Hypothalamus (tissue), 51 donors: ENCODE measurements at regions not wholly inside any gene's neighbourhood (a gene's known extent, or its start where the extent isn't known, plus 50 kb on each side); places are given as distances from the start of the nearest gene placed in this dataset.
"Not testable (repeated sequence)": the region's sequence is repeated elsewhere in the genome, so short reads cannot be mapped to it uniquely, and the experiment has no call there.

Experiments used
- DNase-seq, 51 donors: peaks; one replicate each; lab custom pipeline; 2025; lab: John Stamatoyannopoulos, UW

DNA sequence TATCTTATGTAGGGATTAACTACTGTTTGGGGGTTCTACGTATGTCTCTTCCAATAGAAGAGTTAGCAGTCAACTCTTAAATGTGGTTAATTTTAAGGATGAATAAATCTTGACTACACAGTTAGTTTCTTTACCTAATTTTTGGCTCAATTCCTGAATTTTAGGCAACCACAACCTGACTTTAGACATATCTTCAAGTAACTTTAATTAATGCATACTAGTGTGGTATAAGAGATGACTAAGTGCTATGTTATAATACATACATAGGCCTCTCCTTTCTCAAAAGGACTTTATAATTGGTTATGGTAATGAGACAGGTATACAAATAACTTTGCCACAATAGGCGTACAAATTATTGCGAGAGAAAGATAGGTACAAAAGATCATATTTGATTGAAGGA is 312.0 kb downstream of the IRS1 start:
- DNase-seq: no peak

DNA sequence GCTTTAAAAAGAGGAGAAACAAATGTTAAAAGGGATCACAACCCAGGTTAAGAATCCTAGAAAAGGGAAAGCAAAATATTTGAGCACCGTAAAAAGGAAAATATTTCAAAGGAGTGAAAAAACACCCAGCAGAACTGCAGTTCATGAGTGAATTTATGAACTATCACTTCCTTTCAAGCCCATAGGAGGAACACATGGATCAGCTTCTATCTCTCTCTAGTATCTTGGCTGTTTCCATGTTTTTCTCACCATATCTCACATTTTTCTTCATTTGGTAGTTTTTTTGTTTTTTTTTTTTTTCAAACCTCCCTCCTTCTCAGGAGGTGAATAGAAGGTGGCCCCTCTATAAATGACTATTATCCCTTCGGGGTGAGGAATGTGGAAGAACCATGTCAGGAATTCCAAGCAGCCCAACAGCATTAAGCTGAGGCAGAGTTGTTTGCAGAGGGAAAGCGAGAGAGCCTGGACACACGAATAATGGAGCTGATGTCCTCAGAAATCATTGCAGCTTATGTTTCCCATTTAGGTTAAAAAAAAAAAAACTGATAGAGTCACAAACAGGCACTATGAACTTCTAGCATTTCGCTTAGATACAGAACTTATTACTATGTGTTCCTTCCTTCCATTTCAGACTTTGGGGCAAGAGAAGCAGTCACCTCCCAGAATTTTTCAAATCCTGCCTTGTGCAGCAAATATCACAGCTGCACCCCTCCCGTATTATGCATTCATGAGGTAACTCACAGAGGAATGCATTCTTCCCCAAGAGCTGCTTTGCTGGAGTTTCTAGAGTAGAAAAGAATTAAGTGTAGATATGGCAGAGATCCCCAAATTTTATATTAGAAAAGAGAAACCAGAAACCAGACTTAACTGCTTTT is 315.6 kb downstream of the IRS1 start:
- DNase-seq: no peak

DNA sequence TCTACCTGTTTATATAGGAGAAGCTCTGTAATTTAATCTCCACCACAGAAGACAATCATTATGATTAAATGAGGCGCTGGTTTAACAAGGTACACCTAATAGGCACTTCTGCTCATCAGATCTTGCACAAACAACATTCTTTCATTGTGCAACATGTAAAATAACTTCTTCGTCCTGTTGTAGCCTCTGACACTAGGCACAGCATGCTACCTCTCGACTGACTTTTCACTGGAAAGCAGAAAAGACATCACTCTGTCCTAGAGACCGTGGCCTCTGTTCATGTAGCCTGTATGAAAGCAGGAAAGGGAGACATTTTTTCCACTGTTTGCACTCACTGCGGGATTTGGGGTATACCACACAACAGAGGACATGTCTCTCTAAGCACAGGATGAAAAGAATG is 316.5 kb downstream of the IRS1 start:
- no peak for DNase-seq

DNA sequence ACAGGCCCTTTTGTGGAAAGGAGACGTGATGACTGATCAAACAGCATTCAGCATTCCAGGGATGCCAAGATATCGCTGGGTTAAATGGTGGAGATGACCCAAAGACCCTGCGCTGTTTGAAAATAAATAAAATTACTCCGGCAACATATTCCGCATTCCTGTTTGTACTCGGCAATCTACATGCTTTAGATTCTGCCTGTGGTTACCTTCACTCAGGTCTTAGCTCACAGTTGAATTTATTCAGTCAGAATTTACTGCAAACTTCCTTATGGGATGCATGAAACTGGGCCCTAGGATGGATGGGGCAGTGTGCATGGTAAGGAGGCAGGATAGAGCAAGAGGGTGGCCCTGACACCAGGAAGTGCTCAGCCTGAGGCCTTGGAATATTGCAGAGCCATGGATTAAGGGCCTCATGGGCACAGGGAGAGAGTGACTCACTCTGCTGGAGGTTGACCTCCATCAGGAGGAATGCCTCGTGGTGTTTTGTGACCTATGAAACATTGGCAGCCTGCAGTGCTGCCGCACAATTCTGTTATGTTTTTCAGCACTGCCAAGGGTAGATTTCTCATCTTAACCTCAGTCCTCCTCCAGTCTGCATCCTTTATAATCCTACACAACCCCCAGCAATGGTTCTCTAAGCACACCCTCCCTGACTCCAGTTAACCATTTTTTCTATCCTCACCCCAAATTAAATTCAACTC is 321.4 kb downstream of the IRS1 start:
- peak in 5 of 51 donors; percentile 1 to 18 (median 7) for DNase-seq

DNA sequence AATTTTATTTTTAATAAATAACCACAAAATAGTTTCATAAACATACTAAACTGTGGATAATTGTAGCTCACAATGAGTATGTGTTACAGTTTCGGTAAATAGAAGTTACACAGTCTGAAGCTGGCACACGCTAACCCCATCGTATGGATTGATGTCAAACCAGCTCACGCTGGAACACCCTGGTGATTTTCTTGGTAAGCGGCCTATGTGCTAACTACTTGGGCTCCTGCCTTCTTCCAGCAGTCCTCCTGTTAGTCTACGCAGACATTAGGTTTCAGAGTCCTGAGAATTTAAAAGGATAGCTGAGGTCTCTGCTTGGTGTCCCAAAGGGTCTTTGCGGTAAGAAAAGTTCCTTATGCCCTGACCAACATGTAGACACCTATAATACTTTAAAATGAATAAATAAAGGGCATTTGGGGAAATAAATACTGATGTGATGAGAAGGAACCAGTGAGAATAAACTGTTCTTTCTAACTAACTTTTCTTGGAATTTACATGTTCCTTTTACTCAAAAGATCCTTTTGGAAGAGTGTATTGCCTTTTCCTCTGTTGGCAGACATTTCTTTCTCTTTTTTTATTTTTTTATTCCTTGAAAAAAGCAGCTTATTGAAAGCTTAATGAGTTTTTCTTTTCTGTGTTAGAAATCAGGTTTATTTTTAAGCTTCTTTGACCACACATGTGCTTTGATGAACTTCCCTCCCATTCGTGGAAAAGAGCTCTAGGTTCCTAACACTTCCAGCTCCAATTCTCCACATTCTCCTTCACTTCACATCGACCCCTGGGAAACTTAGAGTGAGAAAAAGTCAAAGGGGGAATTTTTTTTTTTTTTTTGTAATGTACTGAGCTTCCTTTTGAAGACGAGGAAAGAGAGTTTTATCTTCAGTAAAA is 322.2 kb downstream of the IRS1 start:
- DNase-seq: no peak

DNA sequence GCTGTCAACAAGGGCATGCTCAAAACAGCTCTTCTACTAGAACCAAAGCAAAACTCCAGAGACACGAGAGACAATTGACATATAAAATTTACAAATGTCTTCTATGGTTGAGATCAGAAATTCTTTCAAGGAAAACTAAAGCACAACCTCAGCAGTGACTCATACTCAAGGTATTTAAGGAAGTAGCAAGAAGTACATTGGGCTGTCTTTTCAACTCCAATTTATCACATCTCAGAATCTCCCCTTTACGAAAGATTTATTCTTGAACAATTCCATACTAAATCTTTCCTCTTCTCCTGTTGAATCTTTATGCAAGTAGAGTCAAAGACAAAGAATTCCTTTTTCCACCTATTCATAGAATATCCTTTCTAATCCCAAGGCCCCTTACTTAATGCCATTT is 324.0 kb downstream of the IRS1 start:
- DNase-seq: no peak

DNA sequence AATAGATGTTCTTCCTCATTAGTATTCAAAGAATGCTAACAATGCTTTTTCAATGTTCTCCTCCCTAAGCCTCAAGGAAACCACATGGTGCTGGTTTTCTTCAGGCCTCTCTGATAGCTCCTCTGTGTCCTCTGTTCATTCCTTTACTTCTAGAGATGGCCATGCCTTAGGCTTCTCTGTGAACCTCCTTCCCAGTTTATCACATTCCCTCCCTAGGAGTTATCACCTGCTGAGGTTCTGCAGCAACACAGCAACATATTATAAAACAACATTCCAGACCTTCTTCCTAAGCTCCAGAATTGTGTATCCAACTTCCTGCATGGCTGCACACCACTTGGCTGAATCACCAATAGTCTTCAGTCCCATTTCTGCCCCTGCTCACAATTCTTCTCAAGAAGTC is 325.5 kb downstream of the IRS1 start:
- no peak for DNase-seq

DNA sequence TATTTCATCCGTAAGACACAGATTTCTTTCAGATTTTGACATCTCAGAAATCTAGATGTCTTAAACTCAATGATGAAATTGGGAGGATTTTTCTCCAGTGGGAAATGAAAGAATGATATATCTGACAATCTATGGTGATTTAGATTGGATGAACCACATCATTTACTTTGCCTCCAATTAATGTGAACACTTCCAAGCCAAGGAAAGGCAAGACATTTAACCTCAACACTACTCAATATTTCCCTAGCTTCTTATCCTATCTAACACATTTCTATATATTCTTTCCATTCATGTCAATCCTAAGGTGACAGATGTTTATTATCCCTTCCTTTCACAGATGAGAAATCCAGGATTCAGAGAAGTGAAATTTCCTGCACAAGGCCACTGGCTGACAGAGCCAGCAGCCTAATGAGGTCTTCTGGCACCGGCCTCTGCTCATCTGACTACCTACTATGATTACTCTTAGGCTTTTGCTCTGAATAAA is 327.6 kb downstream of the IRS1 start:
- no peak for DNase-seq

DNA sequence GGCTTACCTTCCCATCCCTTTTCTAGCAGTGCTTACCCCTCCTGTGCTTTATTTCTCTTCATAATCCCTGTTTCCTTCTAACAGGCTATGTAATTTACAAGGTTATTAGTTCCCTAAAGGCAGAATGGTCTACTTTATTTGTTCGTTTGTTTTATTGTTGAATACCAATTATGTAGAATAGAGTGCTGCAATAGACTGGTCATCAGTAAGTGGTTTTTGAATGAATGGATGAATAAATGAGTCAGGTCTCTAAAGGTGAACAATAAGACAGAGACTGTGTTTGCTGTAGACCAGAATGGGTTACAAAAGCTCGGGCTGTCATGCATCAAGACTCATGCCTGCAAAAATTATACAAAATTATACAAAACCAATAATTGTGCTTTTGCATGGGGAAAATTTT is 332.0 kb downstream of the IRS1 start:
- DNase-seq: no peak

DNA sequence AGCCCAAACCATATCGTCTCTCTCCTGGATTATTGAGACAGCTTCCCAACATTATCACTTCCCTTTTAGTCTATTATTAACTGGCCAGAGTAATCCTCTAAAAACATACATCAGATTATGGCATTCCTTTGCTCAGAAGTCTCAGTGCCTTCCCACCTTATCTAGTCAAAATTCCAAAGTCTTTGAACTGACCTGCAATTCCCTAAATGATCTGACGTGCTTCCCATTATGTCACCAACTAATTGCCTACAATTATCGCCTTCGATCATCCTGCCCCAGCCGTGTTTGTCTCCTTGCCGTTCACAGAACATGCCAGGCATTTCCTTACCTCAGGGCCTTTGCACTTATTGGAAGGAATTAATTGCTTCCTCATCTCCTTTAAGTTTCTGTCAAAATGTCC is 332.4 kb downstream of the IRS1 start:
- DNase-seq: no peak

DNA sequence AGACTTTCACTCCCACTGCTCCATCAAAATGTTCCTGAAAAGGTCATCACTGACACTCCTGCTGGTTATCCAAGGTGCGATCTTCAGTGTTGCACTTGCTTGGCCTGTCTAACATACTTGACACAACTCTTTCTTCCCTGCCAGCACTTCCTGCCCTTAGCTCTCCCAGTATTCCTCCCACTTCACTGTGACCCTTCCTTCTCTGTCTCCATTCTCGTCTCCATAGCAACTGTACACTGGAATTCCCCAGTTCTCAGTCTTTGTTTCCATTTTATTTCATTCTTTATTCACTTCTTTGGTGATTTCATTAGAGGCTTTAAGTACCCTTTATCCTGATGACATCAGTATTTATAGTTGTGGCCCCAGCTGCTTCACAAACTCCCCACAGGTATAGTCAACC is 333.0 kb downstream of the IRS1 start:
- DNase-seq: no peak

DNA sequence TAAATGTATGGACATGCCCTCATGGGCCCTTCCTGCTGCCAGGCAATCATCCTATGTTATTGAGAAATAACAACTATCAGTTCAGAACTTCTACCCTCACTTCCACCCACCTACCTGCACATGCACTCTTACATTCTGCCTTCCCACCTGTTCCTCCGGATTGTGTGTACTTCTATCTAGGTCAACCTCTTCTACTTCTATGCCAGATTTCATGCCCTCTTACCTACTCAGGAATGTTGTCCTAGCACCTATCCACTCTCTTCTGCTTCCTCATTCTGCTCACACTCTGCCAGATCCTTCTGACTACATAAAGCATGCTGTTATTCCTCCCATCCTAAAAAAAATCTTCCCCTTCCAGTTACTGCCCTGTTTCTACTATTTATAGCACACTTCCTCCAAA is 333.5 kb downstream of the IRS1 start:
- no peak for DNase-seq

DNA sequence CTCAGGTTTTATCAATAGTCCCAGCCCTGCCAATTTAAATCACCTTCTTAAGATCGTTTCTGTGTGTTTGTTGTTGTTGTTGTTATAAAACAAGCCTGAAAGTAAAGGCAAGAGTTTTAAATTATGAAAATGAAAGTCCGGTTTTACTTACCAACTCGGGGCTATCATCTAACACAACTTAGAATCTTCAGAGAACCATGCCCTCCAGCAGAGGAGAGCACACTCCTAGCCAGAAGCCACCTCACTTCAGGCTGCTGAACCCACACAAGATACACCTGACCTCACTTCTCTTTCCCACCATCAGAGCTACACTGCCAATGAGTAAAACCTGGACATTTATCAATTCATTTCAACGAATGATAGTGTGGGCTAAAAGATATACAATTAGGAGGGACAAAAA is 335.2 kb downstream of the IRS1 start:
- no peak for DNase-seq

DNA sequence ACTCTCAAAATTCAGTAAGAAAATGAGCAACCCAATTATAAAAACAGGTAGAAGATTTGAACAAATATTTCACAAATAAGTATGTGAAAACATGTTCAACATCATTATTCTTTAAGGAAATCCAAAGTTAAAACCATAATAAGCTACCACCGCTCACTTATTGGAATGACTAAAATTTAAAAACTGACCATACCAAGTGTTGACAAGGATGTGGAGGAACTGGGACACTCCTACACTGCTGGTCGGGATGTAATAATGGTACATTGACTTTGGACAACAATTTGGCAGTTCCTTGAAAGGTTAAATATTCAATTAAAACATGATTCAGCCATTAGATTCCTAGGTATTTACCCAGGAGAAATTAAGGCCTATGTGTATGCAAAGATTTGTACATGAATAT is 336.5 kb downstream of the IRS1 start:
- no peak for DNase-seq

DNA sequence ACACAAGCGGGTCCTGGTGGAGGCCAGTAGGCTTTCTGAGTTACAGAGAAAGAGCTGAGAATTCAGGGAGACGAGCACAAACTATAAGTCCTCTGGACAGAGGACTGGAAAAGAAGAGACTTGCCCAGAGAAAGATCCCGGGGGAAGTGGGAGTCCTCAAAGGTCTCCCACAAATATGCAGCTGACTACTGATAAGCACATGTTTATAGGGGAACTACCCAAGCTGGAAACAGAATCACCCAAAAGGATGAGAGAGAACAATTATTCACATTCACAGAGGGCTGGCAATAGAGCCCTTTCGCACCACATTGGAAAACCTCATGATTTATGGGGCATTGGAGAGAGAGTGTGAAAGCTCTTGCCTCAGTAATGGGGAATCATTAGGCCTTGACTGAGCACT is 337.6 kb downstream of the IRS1 start:
- no peak for DNase-seq

DNA sequence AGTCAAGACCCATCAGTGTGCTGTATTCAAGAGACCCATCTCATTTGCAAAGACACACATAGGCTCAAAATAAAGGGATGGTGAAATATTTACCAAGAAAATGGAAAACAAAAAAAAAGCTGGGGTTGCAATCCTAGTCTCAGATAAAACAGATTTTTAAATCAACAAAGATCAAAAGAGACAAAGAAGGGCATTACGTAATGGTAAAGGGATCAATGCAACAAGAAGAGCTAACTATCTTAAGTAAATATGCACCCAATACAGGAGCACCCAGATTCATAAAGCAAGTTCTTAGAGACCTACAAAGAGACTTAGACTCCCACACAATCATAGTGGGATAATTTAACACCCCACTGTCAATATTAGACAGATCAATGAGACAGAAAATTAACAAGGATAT is 343.5 kb downstream of the IRS1 start:
- not testable (repeated sequence) for DNase-seq

DNA sequence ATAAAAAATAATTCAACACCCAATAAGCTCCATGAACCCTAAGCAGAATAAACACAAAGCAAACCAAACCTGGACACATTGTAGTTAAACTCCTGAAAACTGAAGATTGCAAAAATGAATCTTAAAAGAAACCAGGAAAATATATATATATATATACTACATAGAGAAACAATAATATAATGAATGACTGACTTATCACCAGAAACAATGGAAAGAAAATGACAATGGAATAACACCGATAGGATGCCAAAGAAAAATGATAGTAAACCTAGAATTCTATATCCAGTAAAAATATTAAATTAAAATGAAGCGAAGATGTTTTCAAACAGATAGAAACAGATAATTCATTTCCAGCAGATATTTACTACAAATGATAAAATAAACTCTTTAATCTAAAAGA is 346.9 kb downstream of the IRS1 start:
- DNase-seq: no peak

DNA sequence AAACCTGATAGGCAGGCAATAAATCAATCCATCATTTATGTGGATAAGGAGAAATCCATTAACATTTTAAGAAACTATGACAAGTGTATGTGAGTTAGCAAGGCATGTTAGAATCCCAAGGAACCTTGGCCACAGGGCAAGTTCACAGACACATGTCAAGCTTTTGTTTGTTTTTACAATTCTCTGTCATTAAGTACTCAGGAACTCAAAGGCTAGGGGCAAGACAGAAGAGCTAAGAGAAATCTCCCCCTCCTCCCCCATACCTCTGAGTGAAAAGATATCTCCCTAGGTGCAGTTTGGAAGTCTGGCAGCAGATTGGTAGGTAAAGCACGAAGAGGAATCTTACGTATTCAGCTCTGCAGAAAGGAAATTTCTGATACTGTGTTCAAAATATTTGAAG is 348.1 kb downstream of the IRS1 start:
- DNase-seq: no peak

DNA sequence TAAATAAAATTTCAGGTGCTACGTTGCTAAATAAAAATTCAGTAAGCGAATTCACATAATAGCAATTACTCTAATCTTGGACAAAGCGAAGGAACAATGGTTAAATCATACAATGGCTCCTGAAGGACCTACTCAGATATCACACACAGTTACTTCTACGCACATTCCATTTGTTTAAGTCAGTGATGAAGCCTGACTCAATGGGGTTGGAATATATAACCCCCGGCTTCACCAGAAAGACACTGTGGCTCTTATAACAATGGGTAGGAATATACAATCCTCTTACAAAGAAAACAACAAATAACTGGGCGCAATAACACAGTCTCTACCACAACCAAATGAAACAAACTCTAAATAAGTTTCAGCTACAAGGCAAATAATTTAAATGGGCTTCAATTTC is 349.5 kb downstream of the IRS1 start:
- no peak for DNase-seq

DNA sequence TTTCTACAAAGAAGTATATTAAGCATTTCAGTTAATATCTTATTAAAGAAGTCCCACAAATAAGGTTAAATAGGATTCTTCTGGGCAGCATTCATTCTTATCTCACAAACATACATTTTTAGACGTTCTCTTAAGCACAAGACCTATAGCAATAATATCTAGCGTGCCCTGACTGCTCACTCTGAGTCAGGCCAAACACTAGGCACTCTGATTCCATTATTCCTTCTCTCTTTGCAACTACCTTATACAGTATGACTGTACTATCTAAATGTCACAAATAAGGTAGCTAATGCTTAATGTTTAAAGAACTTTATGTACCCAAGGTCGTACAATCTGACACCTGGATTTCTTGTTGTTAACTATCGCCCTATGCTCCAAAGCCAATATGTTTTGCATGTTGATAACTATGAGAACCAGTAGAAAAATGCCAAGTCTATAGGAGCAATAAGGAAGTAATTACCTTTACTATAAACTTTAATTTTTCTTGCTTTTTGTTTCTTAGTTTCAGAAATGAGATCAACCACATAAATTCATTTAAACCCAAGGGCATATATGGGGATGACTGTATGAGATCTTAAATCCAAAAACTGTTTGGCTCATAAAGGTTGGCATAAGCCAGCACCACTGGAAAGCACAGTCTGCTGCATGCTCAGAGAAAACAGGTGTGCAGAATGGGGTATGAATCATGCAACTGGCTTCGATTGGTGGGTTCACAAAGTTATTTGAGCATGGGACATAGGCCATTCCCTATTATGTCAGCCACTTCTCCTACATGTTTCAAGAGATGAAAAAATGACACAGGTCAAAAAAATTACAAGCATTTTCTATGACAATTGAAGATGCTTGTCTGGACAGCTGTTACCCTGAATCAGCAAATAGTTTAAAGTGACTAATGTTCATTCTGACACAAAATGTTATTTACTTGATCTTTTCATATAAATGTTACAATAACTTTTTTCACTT is 352.0 kb downstream of the IRS1 start:
- DNase-seq: no peak
